Neural progenitor cell (in vitro differentiated cells): ENCODE measurements at regions not wholly inside any gene's neighbourhood (a gene's known extent, or its start where the extent isn't known, plus 50 kb on each side); places are given as distances from the start of the nearest gene placed in this dataset.

Experiments used
- DNase-seq: peaks from one replicate; pipeline ENCODE4 v3.0.0-alpha.2; 2016; ENCODE audit warnings: low spot score
- H2AFZ ChIP-seq: fragments of 200-600 bp; sonication (generic); replicated peaks from 2 replicates; pipeline ENCODE4 v1.6.1; 2016; ENCODE audit warnings: antibody characterized with exemption
- H3F3A ChIP-seq: fragments of 200-600 bp; sonication (generic); 2 replicates; pipeline ENCODE4 v1.6.1; 2016; ENCODE audit warnings: antibody characterized with exemption, low read depth
- H3K27ac ChIP-seq: fragments of 200-600 bp; sonication (generic); 2 replicates; pipeline ENCODE4 v1.5.1; 2016; ENCODE audit warnings: mild to moderate bottlenecking
- H3K27me3 ChIP-seq: fragments of 200-600 bp; sonication (generic); 2 replicates; pipeline ENCODE4 v1.6.1; 2016; ENCODE audit warnings: mild to moderate bottlenecking, moderate library complexity
- H3K36me3 ChIP-seq: fragments of 200-600 bp; sonication (generic); 2 replicates; pipeline ENCODE4 v1.5.1; 2016
- H3K4me1 ChIP-seq: fragments of 200-600 bp; sonication (generic); 2 replicates; pipeline ENCODE4 v1.6.1; 2016; ENCODE audit warnings: mixed run types
- H3K4me2 ChIP-seq: fragments of 200-600 bp; sonication (generic); 2 replicates; pipeline ENCODE4 v1.6.1; 2016
- H3K4me3 ChIP-seq: fragments of 200-600 bp; sonication (generic); 2 replicates; pipeline ENCODE4 v1.5.1; 2016
- H3K79me2 ChIP-seq: fragments of 200-600 bp; sonication (generic); 2 replicates; pipeline ENCODE4 v1.6.1; 2016; ENCODE audit warnings: low read depth
- H3K9ac ChIP-seq: fragments of 200-600 bp; sonication (generic); 2 replicates; pipeline ENCODE4 v1.6.1; 2016
- H3K9me3 ChIP-seq: fragments of 200-600 bp; sonication (generic); 2 replicates; pipeline ENCODE4 v1.5.1; 2016; ENCODE audit warnings: low read depth
- H4K20me1 ChIP-seq: fragments of 200-600 bp; sonication (generic); 2 replicates; pipeline ENCODE4 v1.6.1; 2016; ENCODE audit warnings: low read depth
- H3K27ac Mint-ChIP-seq: 3 replicates; pipeline ENCODE4 v1.8.0; 2021; ENCODE audit warnings: mixed read lengths
- H3K27me3 Mint-ChIP-seq: 2 replicates; pipeline ENCODE4 v1.8.0; 2022; ENCODE audit warnings: low read depth, mild to moderate bottlenecking, inconsistent platforms, moderate library complexity, mixed read lengths; ENCODE audit not compliant: insufficient read depth
- H3K36me3 Mint-ChIP-seq: 3 replicates; pipeline ENCODE4 v1.8.0; 2021; ENCODE audit warnings: mixed read lengths
- H3K4me1 Mint-ChIP-seq: 3 replicates; pipeline ENCODE4 v1.8.0; 2021; ENCODE audit warnings: mixed read lengths
- H3K4me3 Mint-ChIP-seq: 3 replicates; pipeline ENCODE4 v1.8.0; 2021; ENCODE audit warnings: mild to moderate bottlenecking, moderate library complexity, mixed read lengths
- H3K9me3 Mint-ChIP-seq: 3 replicates; pipeline ENCODE4 v1.8.0; 2020; ENCODE audit warnings: mixed read lengths
- EZH2 ChIP-seq: fragments of 200-600 bp; sonication (generic); IDR thresholded peaks from 2 replicates; pipeline ENCODE4 v1.6.1; 2017; ENCODE audit warnings: antibody characterized with exemption, mild to moderate bottlenecking, moderate library complexity
- EZH2phosphoT487 ChIP-seq: fragments of 200-600 bp; sonication (generic); IDR thresholded peaks from 2 replicates; pipeline ENCODE4 v1.6.1; 2017; ENCODE audit warnings: antibody characterized with exemption
- TF ChIP-seq, protein P1 (sequence below): fragments of 200-600 bp; sonication (generic); IDR thresholded peaks from 2 replicates; pipeline ENCODE4 v1.5.1; 2017; ENCODE audit warnings: antibody characterized with exemption, mild to moderate bottlenecking

- Histone ChIP-seq H3K4me1 (peaks cover 7% of the 10 kb centered on the region), H3K4me3 (no peak overlapping the region), H3K79me2 (no peaks in the 10 kb centered on the region), H3K9ac (no peak overlapping the region), H2AFZ (no peak overlapping the region), H3F3A (no peaks in the 10 kb centered on the region), H3K4me2 (no peak overlapping the region), H3K27ac (no peak overlapping the region), H3K27me3 (no peaks in the 10 kb centered on the region), H3K36me3 (no peaks in the 10 kb centered on the region), H3K9me3 (no peaks in the 10 kb centered on the region), H4K20me1 (no peaks in the 10 kb centered on the region)
- Mint-ChIP-seq H3K4me3 (no peak overlapping the region), H3K27ac (no peak overlapping the region), H3K4me1 (peaks cover 6% of the 10 kb centered on the region), H3K27me3 (no peaks in the 10 kb centered on the region), H3K36me3 (no peaks in the 10 kb centered on the region), H3K9me3 (no peaks in the 10 kb centered on the region)
- DNase-seq = no peak
- TF ChIP-seq EZH2phosphoT487 = no peak
- no peak for TF ChIP-seq EZH2
- TF ChIP-seq, protein P1, sequence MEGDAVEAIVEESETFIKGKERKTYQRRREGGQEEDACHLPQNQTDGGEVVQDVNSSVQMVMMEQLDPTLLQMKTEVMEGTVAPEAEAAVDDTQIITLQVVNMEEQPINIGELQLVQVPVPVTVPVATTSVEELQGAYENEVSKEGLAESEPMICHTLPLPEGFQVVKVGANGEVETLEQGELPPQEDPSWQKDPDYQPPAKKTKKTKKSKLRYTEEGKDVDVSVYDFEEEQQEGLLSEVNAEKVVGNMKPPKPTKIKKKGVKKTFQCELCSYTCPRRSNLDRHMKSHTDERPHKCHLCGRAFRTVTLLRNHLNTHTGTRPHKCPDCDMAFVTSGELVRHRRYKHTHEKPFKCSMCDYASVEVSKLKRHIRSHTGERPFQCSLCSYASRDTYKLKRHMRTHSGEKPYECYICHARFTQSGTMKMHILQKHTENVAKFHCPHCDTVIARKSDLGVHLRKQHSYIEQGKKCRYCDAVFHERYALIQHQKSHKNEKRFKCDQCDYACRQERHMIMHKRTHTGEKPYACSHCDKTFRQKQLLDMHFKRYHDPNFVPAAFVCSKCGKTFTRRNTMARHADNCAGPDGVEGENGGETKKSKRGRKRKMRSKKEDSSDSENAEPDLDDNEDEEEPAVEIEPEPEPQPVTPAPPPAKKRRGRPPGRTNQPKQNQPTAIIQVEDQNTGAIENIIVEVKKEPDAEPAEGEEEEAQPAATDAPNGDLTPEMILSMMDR = no peak
Measured at GRCh38 chr1:216825557-216825956, 102.3 kb upstream of the ESRRG start.

GRCh38 chr1:216824511-216824910, 101.3 kb upstream of the ESRRG start:
- no peak overlapping the region for H3K27ac ChIP-seq
- H3K9ac ChIP-seq = no peak overlapping the region
- no peak overlapping the region for H2AFZ ChIP-seq
- H3K4me3 ChIP-seq = no peak overlapping the region
- Mint-ChIP-seq H3K9me3 (no peaks in the 10 kb centered on the region), H3K27me3 (no peaks in the 10 kb centered on the region), H3K4me3 (no peak overlapping the region), H3K27ac (no peak overlapping the region), H3K4me1 (peaks cover 15% of the 10 kb centered on the region), H3K36me3 (no peaks in the 10 kb centered on the region)
- peaks cover 14% of the 10 kb centered on the region for H3K4me1 ChIP-seq
- H3K36me3 ChIP-seq = no peaks in the 10 kb centered on the region
- no peak overlapping the region for H3K4me2 ChIP-seq
- no peaks in the 10 kb centered on the region for H4K20me1 ChIP-seq
- no peaks in the 10 kb centered on the region for H3K27me3 ChIP-seq
- TF ChIP-seq EZH2 (no peak), EZH2phosphoT487 (no peak)
- TF ChIP-seq, protein P1 = no peak
- no peaks in the 10 kb centered on the region for H3F3A ChIP-seq
- no peak for DNase-seq
- no peaks in the 10 kb centered on the region for H3K79me2 ChIP-seq
- H3K9me3 ChIP-seq = no peaks in the 10 kb centered on the region

- Histone ChIP-seq H3K27me3 (no peaks in the 10 kb centered on the region), H3K36me3 (no peaks in the 10 kb centered on the region), H3K4me3 (no peak overlapping the region), H3K79me2 (no peaks in the 10 kb centered on the region), H3K9ac (no peak overlapping the region), H4K20me1 (no peaks in the 10 kb centered on the region), H3K9me3 (no peaks in the 10 kb centered on the region), H3F3A (no peaks in the 10 kb centered on the region), H3K4me1 (peaks cover 20% of the 10 kb centered on the region), H2AFZ (no peak overlapping the region), H3K4me2 (no peak overlapping the region), H3K27ac (no peak overlapping the region)
- no peaks in the 10 kb centered on the region for H3K27me3 Mint-ChIP-seq
- H3K9me3 Mint-ChIP-seq = no peaks in the 10 kb centered on the region
- TF ChIP-seq EZH2phosphoT487 (no peak), EZH2 (no peak)
- TF ChIP-seq, protein P1 = no peak
- H3K27ac Mint-ChIP-seq = no peak overlapping the region
- H3K4me3 Mint-ChIP-seq = no peak overlapping the region
- no peak for DNase-seq
- H3K36me3 Mint-ChIP-seq = no peaks in the 10 kb centered on the region
- peaks cover 21% of the 10 kb centered on the region for H3K4me1 Mint-ChIP-seq
Measured at GRCh38 chr1:216823731-216824130, 100.5 kb upstream of the ESRRG start.

GRCh38 chr1:216822480-216822879, 99.3 kb upstream of the ESRRG start:
- Mint-ChIP-seq H3K4me1 (peaks cover 23% of the 10 kb centered on the region), H3K27me3 (peaks cover 4% of the 10 kb centered on the region), H3K4me3 (no peak overlapping the region), H3K36me3 (no peaks in the 10 kb centered on the region), H3K27ac (no peak overlapping the region), H3K9me3 (no peaks in the 10 kb centered on the region)
- H3K27me3 ChIP-seq = no peaks in the 10 kb centered on the region
- H3K9me3 ChIP-seq = no peaks in the 10 kb centered on the region
- no peaks in the 10 kb centered on the region for H3K79me2 ChIP-seq
- peaks cover 20% of the 10 kb centered on the region for H3K4me1 ChIP-seq
- H2AFZ ChIP-seq = no peak overlapping the region
- no peak overlapping the region for H3K4me3 ChIP-seq
- TF ChIP-seq EZH2phosphoT487 (no peak), EZH2 (no peak)
- TF ChIP-seq, protein P1 = no peak
- no peak overlapping the region for H3K27ac ChIP-seq
- no peaks in the 10 kb centered on the region for H3K36me3 ChIP-seq
- H3K4me2 ChIP-seq = no peak overlapping the region
- DNase-seq = no peak
- H4K20me1 ChIP-seq = no peaks in the 10 kb centered on the region
- no peaks in the 10 kb centered on the region for H3F3A ChIP-seq
- H3K9ac ChIP-seq = no peak overlapping the region
